ENCODE measurements at regions not wholly inside any gene's neighbourhood (a gene's known extent, or its start where the extent isn't known, plus 50 kb on each side); places are given as distances from the start of the nearest gene placed in this dataset.

DNA sequence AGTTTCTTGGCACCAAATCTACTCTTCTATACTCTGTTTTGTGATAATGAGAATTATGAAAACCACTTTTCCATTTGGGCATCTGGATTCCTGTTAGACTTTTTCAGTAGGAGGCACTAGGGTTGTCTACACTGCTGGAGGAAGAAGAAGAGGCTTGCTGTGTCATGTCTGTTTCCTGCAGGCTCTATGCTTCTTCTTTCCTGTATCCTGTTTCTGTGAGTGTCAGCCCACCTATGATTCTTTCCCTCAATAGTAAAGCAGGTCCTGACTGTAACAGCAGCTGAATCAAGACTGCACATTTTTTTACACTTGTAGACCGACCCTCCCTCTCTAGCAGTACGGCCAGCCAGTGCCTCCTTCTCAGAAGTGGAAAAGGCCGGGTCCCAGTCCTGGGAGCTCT, 603.9 kb downstream of the HDGFL1 start:
- 32% methylated on average over 3 of the region's 3 CpGs for WGBS
- no peak overlapping the region for H3K4me3 ChIP-seq
- no peaks in the 10 kb centered on the region for H3K36me3 ChIP-seq
- no peak for DNase-seq (ENCODE audit: low spot score in 2 of 2)
- TF ChIP-seq POLR2AphosphoS5 (IDR thresholded peaks at IDR 0.05) (no peak), EP300 (IDR thresholded peaks at IDR 0.05) (no peak), POLR2A (IDR thresholded peaks at IDR 0.05) (no peak)
- TF ChIP-seq, protein P1, sequence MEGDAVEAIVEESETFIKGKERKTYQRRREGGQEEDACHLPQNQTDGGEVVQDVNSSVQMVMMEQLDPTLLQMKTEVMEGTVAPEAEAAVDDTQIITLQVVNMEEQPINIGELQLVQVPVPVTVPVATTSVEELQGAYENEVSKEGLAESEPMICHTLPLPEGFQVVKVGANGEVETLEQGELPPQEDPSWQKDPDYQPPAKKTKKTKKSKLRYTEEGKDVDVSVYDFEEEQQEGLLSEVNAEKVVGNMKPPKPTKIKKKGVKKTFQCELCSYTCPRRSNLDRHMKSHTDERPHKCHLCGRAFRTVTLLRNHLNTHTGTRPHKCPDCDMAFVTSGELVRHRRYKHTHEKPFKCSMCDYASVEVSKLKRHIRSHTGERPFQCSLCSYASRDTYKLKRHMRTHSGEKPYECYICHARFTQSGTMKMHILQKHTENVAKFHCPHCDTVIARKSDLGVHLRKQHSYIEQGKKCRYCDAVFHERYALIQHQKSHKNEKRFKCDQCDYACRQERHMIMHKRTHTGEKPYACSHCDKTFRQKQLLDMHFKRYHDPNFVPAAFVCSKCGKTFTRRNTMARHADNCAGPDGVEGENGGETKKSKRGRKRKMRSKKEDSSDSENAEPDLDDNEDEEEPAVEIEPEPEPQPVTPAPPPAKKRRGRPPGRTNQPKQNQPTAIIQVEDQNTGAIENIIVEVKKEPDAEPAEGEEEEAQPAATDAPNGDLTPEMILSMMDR (IDR thresholded peaks at IDR 0.05), result no peak
- no peaks in the 10 kb centered on the region for H3K27me3 ChIP-seq
- no peak overlapping the region for H3K27ac ChIP-seq
- no peaks in the 10 kb centered on the region for H3K9me3 ChIP-seq
- H3K4me1 ChIP-seq, result no peaks in the 10 kb centered on the region

DNA sequence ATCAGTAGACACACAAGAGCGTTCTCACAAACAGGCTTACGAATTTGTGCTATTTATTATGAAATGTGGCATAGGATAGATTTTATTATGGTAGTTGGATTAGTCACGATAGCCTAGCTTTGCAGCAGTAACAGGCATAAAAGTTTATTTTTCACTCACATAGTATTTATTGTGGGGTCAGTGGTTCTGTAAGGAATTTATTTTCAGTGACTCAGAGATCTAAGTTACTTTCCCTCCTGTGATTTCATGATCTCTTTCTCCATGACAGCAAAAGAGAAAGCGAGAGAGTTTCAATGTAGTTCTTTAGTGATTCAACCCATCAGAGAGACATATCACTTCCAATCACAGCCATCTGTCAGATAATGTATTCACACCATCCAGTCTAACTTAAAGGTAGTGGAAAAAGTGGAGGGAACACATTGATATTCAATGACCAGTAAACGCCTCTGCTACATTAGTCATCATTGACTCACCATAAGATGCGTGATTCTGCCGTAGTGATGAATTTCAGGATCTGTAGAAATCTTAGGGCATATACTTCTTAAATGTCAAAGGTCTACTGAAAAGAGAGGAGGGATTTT, 605.5 kb downstream of the HDGFL1 start:
- H3K9me3 ChIP-seq, result no peaks in the 10 kb centered on the region
- TF ChIP-seq POLR2AphosphoS5 (IDR thresholded peaks at IDR 0.05) (no peak), EP300 (IDR thresholded peaks at IDR 0.05) (no peak), POLR2A (IDR thresholded peaks at IDR 0.05) (no peak)
- TF ChIP-seq, protein P1 (IDR thresholded peaks at IDR 0.05), result no peak
- H3K4me1 ChIP-seq, result no peaks in the 10 kb centered on the region
- H3K36me3 ChIP-seq, result no peaks in the 10 kb centered on the region
- DNase-seq (ENCODE audit: low spot score in 2 of 2), result no peak
- H3K4me3 ChIP-seq, result no peak overlapping the region
- H3K27ac ChIP-seq, result no peak overlapping the region
- 93% methylated on average over 7 of the region's 7 CpGs for WGBS
- H3K27me3 ChIP-seq, result no peaks in the 10 kb centered on the region

DNA sequence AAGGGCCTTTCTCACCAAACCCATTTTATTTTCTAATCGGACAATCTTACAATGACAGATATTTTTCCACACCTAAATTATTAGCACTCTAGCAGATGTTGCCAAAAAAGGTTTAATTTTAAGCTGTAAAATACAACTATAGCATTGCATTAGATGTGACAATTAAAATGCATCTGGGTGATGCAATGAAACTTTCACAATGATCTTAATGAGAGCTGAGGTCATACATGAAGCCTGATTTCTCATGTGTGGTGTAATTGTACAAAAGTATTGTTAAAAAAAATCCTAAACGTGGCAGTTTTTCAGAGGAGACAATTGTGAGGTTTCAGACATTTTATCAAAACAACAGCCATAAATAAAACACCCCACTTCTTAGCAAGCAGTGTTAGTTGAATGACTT, 606.0 kb downstream of the HDGFL1 start:
- Histone ChIP-seq H3K27ac (no peak overlapping the region), H3K36me3 (no peaks in the 10 kb centered on the region), H3K4me3 (no peak overlapping the region), H3K9me3 (no peaks in the 10 kb centered on the region), H3K4me1 (no peaks in the 10 kb centered on the region), H3K27me3 (no peaks in the 10 kb centered on the region)
- DNase-seq (ENCODE audit: low spot score in 2 of 2), result no peak
- 71% methylated on average over 2 of the region's 2 CpGs for WGBS
- TF ChIP-seq POLR2AphosphoS5 (IDR thresholded peaks at IDR 0.05), result no peak
- TF ChIP-seq EP300 (IDR thresholded peaks at IDR 0.05), result no peak
- no peak for TF ChIP-seq POLR2A (IDR thresholded peaks at IDR 0.05)
- TF ChIP-seq, protein P1 (IDR thresholded peaks at IDR 0.05), result no peak

DNA sequence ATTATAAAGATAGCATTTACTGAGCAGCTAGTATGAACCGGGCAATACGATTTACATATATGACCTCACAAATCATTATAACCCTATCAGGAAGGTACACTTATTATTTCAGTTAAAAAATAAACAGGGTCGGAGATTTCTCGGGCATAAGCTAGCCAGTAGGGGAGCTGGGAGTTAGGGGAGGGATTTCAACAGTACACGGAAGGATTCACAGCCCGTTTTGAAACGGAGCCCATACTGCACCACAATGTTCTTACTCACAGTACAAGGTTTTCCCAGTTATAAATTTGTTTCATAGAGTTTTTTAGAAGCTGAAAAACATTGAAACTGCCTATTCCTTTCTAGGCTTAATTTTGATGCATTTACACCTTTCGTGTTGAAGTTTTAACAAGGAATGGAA, 607.1 kb downstream of the HDGFL1 start:
- no peak for DNase-seq (ENCODE audit: low spot score in 2 of 2)
- Histone ChIP-seq H3K27ac (no peak overlapping the region), H3K4me1 (no peaks in the 10 kb centered on the region), H3K4me3 (no peak overlapping the region), H3K27me3 (no peaks in the 10 kb centered on the region), H3K36me3 (no peaks in the 10 kb centered on the region), H3K9me3 (no peaks in the 10 kb centered on the region)
- WGBS, result 91% methylated on average over 8 of the region's 8 CpGs
- no peak for TF ChIP-seq EP300 (IDR thresholded peaks at IDR 0.05)
- no peak for TF ChIP-seq POLR2AphosphoS5 (IDR thresholded peaks at IDR 0.05)
- no peak for TF ChIP-seq POLR2A (IDR thresholded peaks at IDR 0.05)
- TF ChIP-seq, protein P1 (IDR thresholded peaks at IDR 0.05), result no peak

DNA sequence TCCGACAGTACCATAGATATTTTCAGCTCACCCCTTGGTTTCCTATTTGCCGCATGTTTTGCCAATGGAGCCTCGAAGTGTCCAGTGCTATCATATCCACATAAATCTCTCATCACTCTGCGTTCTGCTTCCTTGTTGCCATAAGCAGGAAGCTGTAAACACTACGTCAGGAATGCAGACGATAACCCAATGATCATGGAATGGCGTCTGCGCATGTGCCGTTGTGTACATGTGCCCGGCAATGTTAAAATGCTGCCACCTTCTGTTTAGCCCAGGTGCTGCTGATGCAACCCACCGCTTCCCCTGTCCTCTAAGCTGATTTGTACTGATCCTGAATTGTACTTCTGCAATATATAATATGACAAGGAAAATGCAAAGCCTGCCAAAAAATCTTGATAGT, 607.5 kb downstream of the HDGFL1 start:
- DNase-seq (ENCODE audit: low spot score in 2 of 2), result no peak
- no peaks in the 10 kb centered on the region for H3K4me1 ChIP-seq
- TF ChIP-seq, protein P1 (IDR thresholded peaks at IDR 0.05), result no peak
- TF ChIP-seq POLR2AphosphoS5 (IDR thresholded peaks at IDR 0.05) (no peak), POLR2A (IDR thresholded peaks at IDR 0.05) (no peak), EP300 (IDR thresholded peaks at IDR 0.05) (no peak)
- H3K27me3 ChIP-seq, result no peaks in the 10 kb centered on the region
- no peak overlapping the region for H3K4me3 ChIP-seq
- H3K9me3 ChIP-seq, result no peaks in the 10 kb centered on the region
- WGBS, result 78% methylated on average over 11 of the region's 11 CpGs
- no peak overlapping the region for H3K27ac ChIP-seq
- no peaks in the 10 kb centered on the region for H3K36me3 ChIP-seq
